ENCODE measurements at regions not wholly inside any gene's neighbourhood (a gene's known extent, or its start where the extent isn't known, plus 50 kb on each side); places are given as distances from the start of the nearest gene placed in this dataset.

DNA sequence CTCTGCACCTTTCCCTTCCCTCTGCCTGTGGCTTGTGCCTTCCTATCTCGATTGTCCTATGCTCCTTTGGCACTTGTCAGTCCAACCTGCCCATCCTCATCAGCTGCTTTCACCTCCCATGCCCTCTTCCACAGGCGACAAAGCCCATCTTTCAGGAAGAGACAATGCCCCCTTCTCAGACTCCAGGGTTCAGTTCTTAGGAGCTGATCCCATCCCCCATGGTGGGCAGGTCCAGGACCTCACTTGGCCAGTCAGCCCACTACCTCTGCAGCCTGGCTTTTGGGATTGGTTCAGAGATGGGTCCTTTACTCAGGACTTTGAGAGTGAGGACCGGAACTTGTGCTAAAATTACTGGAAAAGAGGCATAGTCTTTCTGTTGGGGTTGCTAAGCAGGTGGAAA lies 74.0 kb upstream of the NANOS1 start:
- TF ChIP-seq EP300 (IDR thresholded peaks at IDR 0.05; ENCODE audit: borderline replicate concordance in 1 of 2, low read depth in 2 of 2, low read length in 2 of 2) = no peak
- TF ChIP-seq POLR2A (IDR thresholded peaks at IDR 0.05; ENCODE audit: control extremely low read depth in 1 of 2, low read depth in 2 of 2, low read length in 2 of 2) = no peak
- TF ChIP-seq, protein P1, sequence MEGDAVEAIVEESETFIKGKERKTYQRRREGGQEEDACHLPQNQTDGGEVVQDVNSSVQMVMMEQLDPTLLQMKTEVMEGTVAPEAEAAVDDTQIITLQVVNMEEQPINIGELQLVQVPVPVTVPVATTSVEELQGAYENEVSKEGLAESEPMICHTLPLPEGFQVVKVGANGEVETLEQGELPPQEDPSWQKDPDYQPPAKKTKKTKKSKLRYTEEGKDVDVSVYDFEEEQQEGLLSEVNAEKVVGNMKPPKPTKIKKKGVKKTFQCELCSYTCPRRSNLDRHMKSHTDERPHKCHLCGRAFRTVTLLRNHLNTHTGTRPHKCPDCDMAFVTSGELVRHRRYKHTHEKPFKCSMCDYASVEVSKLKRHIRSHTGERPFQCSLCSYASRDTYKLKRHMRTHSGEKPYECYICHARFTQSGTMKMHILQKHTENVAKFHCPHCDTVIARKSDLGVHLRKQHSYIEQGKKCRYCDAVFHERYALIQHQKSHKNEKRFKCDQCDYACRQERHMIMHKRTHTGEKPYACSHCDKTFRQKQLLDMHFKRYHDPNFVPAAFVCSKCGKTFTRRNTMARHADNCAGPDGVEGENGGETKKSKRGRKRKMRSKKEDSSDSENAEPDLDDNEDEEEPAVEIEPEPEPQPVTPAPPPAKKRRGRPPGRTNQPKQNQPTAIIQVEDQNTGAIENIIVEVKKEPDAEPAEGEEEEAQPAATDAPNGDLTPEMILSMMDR (IDR thresholded peaks at IDR 0.05; ENCODE audit: control extremely low read depth in 1 of 3, insufficient read depth in 1 of 3, low read depth in 1 of 3, low read length in 3 of 3) = no peak
- TF ChIP-seq TCF12 (IDR thresholded peaks at IDR 0.05; ENCODE audit: low read depth, low read length) = no peak
- no peak for TF ChIP-seq BRCA1 (IDR thresholded peaks at IDR 0.05; ENCODE audit: low read depth, low read length)
- no peak for TF ChIP-seq ASH2L (IDR thresholded peaks at IDR 0.05; ENCODE audit: low read length)
- TF ChIP-seq NANOG (IDR thresholded peaks at IDR 0.05; ENCODE audit: insufficient read depth, low read depth, low read length, poor library complexity, severe bottlenecking) = no peak
- no peak for TF ChIP-seq TAF7 (optimal IDR thresholded peaks at IDR 0.05; ENCODE audit: borderline replicate concordance, low read depth, low read length)
- TF ChIP-seq POLR2AphosphoS5 (IDR thresholded peaks at IDR 0.05; ENCODE audit: low read depth, low read length) = no peak
- TF ChIP-seq CBX8 (IDR thresholded peaks at IDR 0.05; ENCODE audit: borderline replicate concordance, low read depth, low read length) = no peak
- TF ChIP-seq CHD2 (IDR thresholded peaks at IDR 0.05; ENCODE audit: low read length) = no peak
- no peak for TF ChIP-seq SP1 (IDR thresholded peaks at IDR 0.05; ENCODE audit: low read depth, low read length)
- TF ChIP-seq YY1 (IDR thresholded peaks at IDR 0.05; ENCODE audit: low read depth, low read length) = no peak

All from H1 (cell line).